Endothelial cell of umbilical vein (primary cell): ENCODE measurements at regions not wholly inside any gene's neighbourhood (a gene's known extent, or its start where the extent isn't known, plus 50 kb on each side); places are given as distances from the start of the nearest gene placed in this dataset.

Experiments
- BruUV-seq: library from RNA; stranded (reverse); fragments of 400-500 nt; replicated peaks from 2 replicates; lab custom pipeline; 2021; lab: Mats Ljungman, UMichigan
- CTCF ChIA-PET: fragments of 300-600, 350-600 bp; sonication (Branson Sonifier 250); formaldehyde crosslinking; loops from one replicate; lab custom pipeline; 2021; ENCODE audit warnings: antibody characterized with exemption, inconsistent platforms; lab: Charles Lee
- POLR2A ChIA-PET: fragments of 300-600, 350-600 bp; sonication (Branson Sonifier 250); formaldehyde crosslinking; loops from one replicate; lab custom pipeline; 2021; ENCODE audit warnings: antibody characterized with exemption, inconsistent platforms; lab: Charles Lee
- DNase-seq: peaks from one replicate; pipeline ENCODE4 v3.0.0-alpha.2; 2011; ENCODE audit warnings: low read depth, low spot score
- FAIRE-seq: peaks from 2 replicates; lab custom pipeline; 2011; peaks lifted over from hg19 to GRCh38; lab: Jason Lieb, UNC
- H2AFZ ChIP-seq: 2 replicates; pipeline ENCODE4 v1.6.0; 2012; ENCODE audit warnings: low read depth, low read length, control low read depth, inconsistent platforms
- H3K27ac ChIP-seq: 2 replicates; pipeline ENCODE4 v1.5.1; 2011; ENCODE audit warnings: low read depth, mild to moderate bottlenecking, control low read depth, low read length, moderate library complexity; ENCODE audit not compliant: insufficient read depth
- H3K27me3 ChIP-seq, 2 experiments: 2 replicates each; pipeline versions ENCODE4 v1.6.0 to v1.6.1; 2011; ENCODE audit warnings: low read length in 2 of 2, mixed read lengths in 1 of 2; ENCODE audit not compliant: control insufficient read depth in 2 of 2, insufficient read depth in 2 of 2
- H3K36me3 ChIP-seq, 2 experiments: 2 replicates in 1 of 2; 3 replicates in 1 of 2; pipeline ENCODE4 v1.5.1; 2011; ENCODE audit warnings: low read length in 2 of 2, mild to moderate bottlenecking in 1 of 2, moderate library complexity in 1 of 2; ENCODE audit not compliant: control insufficient read depth in 2 of 2, insufficient read depth in 2 of 2; ENCODE audit errors: extremely low read depth in 1 of 2
- H3K4me1 ChIP-seq: 3 replicates; pipeline ENCODE4 v1.5.1; 2011; ENCODE audit warnings: mild to moderate bottlenecking, low read length; ENCODE audit not compliant: control insufficient read depth, insufficient read depth; ENCODE audit errors: extremely low read depth
- H3K4me2 ChIP-seq: 2 replicates; pipeline ENCODE4 v1.6.1; 2011; ENCODE audit warnings: low read length, control low read depth, mixed read lengths; ENCODE audit not compliant: insufficient read depth
- H3K4me3 ChIP-seq, 3 experiments: fragments of 200-600 bp in 1 of 3; sonication (generic), shearing (Covaris generic) in 1 of 3; replicated peaks in 1 of 3; 2 replicates each; pipeline ENCODE4 v1.5.1; 2011 to 2016; ENCODE audit warnings: control low read depth in 3 of 3, low read length in 3 of 3, mild to moderate bottlenecking in 2 of 3, inconsistent platforms in 1 of 3, low read depth in 1 of 3, moderate library complexity in 1 of 3; ENCODE audit not compliant: insufficient read depth in 1 of 3
- H3K79me2 ChIP-seq: 2 replicates; pipeline ENCODE4 v1.6.0; 2012; ENCODE audit warnings: low read length, inconsistent platforms; ENCODE audit not compliant: control insufficient read depth, insufficient read depth
- H3K9ac ChIP-seq: replicated peaks from 2 replicates; pipeline ENCODE3; 2011; ENCODE audit warnings: low read length, control low read depth; ENCODE audit not compliant: insufficient read depth; ENCODE audit errors: extremely low read depth
- H3K9me1 ChIP-seq: replicated peaks from 3 replicates; pipeline ENCODE4 v1.6.0; 2011; ENCODE audit warnings: mild to moderate bottlenecking, low read length; ENCODE audit not compliant: control insufficient read depth, insufficient read depth; ENCODE audit errors: extremely low read depth
- H3K9me3 ChIP-seq: replicated peaks from 2 replicates; pipeline ENCODE4 v1.5.1; 2012; ENCODE audit warnings: low read length, inconsistent platforms; ENCODE audit not compliant: control insufficient read depth, insufficient read depth
- H4K20me1 ChIP-seq: replicated peaks from 2 replicates; pipeline ENCODE3; 2011; ENCODE audit warnings: mild to moderate bottlenecking, low read length; ENCODE audit not compliant: control insufficient read depth, insufficient read depth; ENCODE audit errors: extremely low read depth
- EZH2 ChIP-seq: IDR thresholded peaks from 2 replicates; pipeline ENCODE4 v1.6.1; 2012; ENCODE audit warnings: borderline replicate concordance, low read depth, mild to moderate bottlenecking, moderate library complexity, low read length, inconsistent platforms; ENCODE audit not compliant: severe bottlenecking
- FOS ChIP-seq: IDR thresholded peaks from 2 replicates; pipeline ENCODE4 v1.6.1; 2011; ENCODE audit warnings: mild to moderate bottlenecking, low read length, moderate library complexity, borderline replicate concordance; ENCODE audit not compliant: insufficient read depth
- GATA2 ChIP-seq: IDR thresholded peaks from 2 replicates; pipeline ENCODE4 v1.7.0; 2011; ENCODE audit warnings: low read depth, mild to moderate bottlenecking, moderate library complexity, mixed read lengths, low read length; ENCODE audit not compliant: insufficient read length, insufficient read depth
- JUN ChIP-seq: IDR thresholded peaks from 2 replicates; pipeline ENCODE4 v1.6.1; 2011; ENCODE audit warnings: borderline replicate concordance, low read depth; ENCODE audit not compliant: insufficient read length, insufficient read depth
- MYC ChIP-seq: IDR thresholded peaks from one replicate; pipeline ENCODE4 v1.6.1; 2011; ENCODE audit warnings: mild to moderate bottlenecking, low read depth, low read length
- POLR2A ChIP-seq: IDR thresholded peaks from 2 replicates; pipeline ENCODE4 v1.6.1; 2012; ENCODE audit warnings: low read depth, mild to moderate bottlenecking, control low read depth, low read length
- POLR2AphosphoS5 ChIP-seq: IDR thresholded peaks from 2 replicates; pipeline ENCODE4 v1.6.1; 2012; ENCODE audit warnings: low read depth, mild to moderate bottlenecking, control low read depth, low read length, moderate library complexity; ENCODE audit not compliant: insufficient read depth
- dilution Hi-C: fragments of 300-500 bp; cut with MboI; formaldehyde crosslinking; loops from one replicate; pipeline ENCODE4 v1.15.0; 2019; ENCODE audit warnings: low sequenced_read_pairs; ENCODE audit not compliant: extremely low pct_ligation_motif_present
- intact Hi-C: fragments of 100-400 bp; cut with micrococcal nuclease; formaldehyde crosslinking; loops from one replicate; pipeline ENCODE4 v1.10.0; 2022
- TF ChIP-seq, protein P1 (sequence below): IDR thresholded peaks from 2 replicates; pipeline ENCODE4 v1.6.1; 2011; ENCODE audit not compliant: insufficient read depth, insufficient read length
- TF ChIP-seq, protein P2 (sequence below), 2 donors: IDR thresholded peaks; 1 replicate in 1 of 2; 2 replicates in 1 of 2; pipeline ENCODE4 v1.5.1; 2011; ENCODE audit warnings: low read length in 2 of 2, mild to moderate bottlenecking in 2 of 2, moderate library complexity in 2 of 2, control low read depth in 1 of 2, inconsistent platforms in 1 of 2, low read depth in 1 of 2; ENCODE audit not compliant: insufficient read depth in 1 of 2; ENCODE audit errors: extremely low read depth in 1 of 2

DNA sequence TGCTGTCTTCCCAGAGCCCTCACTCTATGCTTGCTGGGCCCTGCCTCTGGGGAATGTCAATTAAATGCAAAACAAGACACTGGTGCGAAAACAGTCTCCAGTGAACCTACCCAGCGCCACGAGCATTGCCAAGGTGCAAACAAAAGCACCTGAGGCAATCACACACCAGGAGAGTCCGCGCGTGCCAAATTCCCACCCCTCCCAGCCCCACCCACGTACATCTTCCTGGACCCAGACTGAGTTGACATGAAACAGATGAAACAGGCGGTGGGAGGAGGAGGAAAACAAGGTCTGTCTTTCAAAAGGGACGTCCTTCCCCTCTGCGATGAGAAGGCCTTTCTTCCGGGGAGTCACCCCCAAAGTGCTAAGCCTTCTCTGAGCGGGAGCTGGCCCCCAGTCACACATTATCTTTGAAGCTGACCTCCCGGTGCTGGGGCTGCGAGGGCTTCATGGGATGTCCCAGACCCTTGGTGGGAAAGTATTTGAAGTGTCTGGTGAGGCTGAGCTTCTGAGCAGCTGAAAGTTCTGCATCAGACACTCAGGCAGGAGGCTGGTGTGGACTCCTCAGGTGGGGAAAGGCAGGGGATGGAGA lies 200.4 kb downstream of the AXIN2 start:
- dilution Hi-C loops (no loop called here), intact Hi-C loops (no loop called here)
- H3K9me1 ChIP-seq: no peaks in the 10 kb centered on the region
- peaks cover 9% of the 10 kb centered on the region for H3K4me1 ChIP-seq
- DNase-seq: no peak
- H3K27me3 ChIP-seq: peaks cover under 1 to 11% of the 10 kb centered on the region in 2 experiments
- H3K79me2 ChIP-seq: no peaks in the 10 kb centered on the region
- H4K20me1 ChIP-seq: no peaks in the 10 kb centered on the region
- H3K4me2 ChIP-seq: no peak overlapping the region
- no peak overlapping the region for H2AFZ ChIP-seq
- TF ChIP-seq, protein P1, sequence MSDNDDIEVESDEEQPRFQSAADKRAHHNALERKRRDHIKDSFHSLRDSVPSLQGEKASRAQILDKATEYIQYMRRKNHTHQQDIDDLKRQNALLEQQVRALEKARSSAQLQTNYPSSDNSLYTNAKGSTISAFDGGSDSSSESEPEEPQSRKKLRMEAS: no peak
- TF ChIP-seq GATA2 (no peak), FOS (no peak), POLR2AphosphoS5 (no peak), JUN (no peak), POLR2A (no peak), EZH2 (no peak)
- no peaks in the 10 kb centered on the region for H3K36me3 ChIP-seq
- no peak for FAIRE-seq
- H3K4me3 ChIP-seq: no peak overlapping the region
- ChIA-PET CTCF (interaction anchor here (1.7 kb wide), 1 partner anchor 11 kb away, joined by 3 read pairs; no protein-coding TSS in a partner anchor), POLR2A (no interaction called here)
- H3K27ac ChIP-seq: no peak overlapping the region
- no peaks in the 10 kb centered on the region for H3K9me3 ChIP-seq
- no peak overlapping the region for H3K9ac ChIP-seq
- BruUV-seq: no TSS peak

DNA sequence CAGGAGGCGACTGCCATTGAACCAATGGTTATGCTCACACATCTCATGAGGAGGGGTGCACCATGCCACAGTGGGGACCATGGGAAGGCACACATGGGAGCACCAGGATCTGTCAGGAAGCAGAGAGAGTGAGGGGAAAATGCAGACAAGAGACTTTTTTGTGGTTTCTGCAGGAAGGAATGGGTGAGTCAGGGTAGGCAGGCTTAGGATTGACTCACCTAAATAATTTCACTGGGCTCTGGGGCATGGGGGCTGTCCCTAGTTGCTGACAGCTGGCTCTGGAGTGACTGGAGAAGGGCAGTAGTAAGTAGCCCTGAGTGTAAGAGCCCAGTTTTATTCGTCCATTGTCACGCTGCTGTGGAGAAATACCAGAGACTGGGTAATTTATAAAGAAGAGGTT lies 202.4 kb downstream of the AXIN2 start:
- H3K9me1 ChIP-seq: no peaks in the 10 kb centered on the region
- BruUV-seq: no TSS peak
- TF ChIP-seq EZH2 (no peak), POLR2A (no peak), GATA2 (peak; percentile 38), FOS (peak; percentile 93), JUN (peak; percentile 21), MYC (no peak)
- TF ChIP-seq, protein P1: no peak
- TF ChIP-seq, protein P2, sequence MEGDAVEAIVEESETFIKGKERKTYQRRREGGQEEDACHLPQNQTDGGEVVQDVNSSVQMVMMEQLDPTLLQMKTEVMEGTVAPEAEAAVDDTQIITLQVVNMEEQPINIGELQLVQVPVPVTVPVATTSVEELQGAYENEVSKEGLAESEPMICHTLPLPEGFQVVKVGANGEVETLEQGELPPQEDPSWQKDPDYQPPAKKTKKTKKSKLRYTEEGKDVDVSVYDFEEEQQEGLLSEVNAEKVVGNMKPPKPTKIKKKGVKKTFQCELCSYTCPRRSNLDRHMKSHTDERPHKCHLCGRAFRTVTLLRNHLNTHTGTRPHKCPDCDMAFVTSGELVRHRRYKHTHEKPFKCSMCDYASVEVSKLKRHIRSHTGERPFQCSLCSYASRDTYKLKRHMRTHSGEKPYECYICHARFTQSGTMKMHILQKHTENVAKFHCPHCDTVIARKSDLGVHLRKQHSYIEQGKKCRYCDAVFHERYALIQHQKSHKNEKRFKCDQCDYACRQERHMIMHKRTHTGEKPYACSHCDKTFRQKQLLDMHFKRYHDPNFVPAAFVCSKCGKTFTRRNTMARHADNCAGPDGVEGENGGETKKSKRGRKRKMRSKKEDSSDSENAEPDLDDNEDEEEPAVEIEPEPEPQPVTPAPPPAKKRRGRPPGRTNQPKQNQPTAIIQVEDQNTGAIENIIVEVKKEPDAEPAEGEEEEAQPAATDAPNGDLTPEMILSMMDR (IDR thresholded peaks at IDR 0.05; ENCODE audit: extremely low read depth in 1 of 2, insufficient read depth in 1 of 2, low read depth in 1 of 2, low read length in 2 of 2): no peak
- no peaks in the 10 kb centered on the region for H4K20me1 ChIP-seq
- no peak overlapping the region for H3K27ac ChIP-seq
- dilution Hi-C loops (no loop called here), intact Hi-C loops (loop anchor here (2.0 kb wide), 1 partner anchor 198 kb away; no protein-coding TSS in a partner anchor)
- FAIRE-seq: peak; percentile 80
- H3K27me3 ChIP-seq: peaks cover 0 to 2% of the 10 kb centered on the region in 2 experiments
- H3K4me3 ChIP-seq: no peak overlapping the region
- H3K79me2 ChIP-seq: no peaks in the 10 kb centered on the region
- DNase-seq: peak; percentile 66
- no peaks in the 10 kb centered on the region for H3K36me3 ChIP-seq
- no peak overlapping the region for H3K4me2 ChIP-seq
- H3K4me1 ChIP-seq: peaks cover 9% of the 10 kb centered on the region
- H3K9ac ChIP-seq: no peak overlapping the region
- H2AFZ ChIP-seq: no peak overlapping the region
- H3K9me3 ChIP-seq: no peaks in the 10 kb centered on the region
- ChIA-PET CTCF (no interaction called here), POLR2A (no interaction called here)
